Natural killer cell (primary cell): ENCODE measurements at regions not wholly inside any gene's neighbourhood (a gene's known extent, or its start where the extent isn't known, plus 50 kb on each side); places are given as distances from the start of the nearest gene placed in this dataset.
"Not testable (repeated sequence)": the region's sequence is repeated elsewhere in the genome, so short reads cannot be mapped to it uniquely, and the experiment has no call there.

Source experiments
- ATAC-seq, 3 donors: fragments of 150-1000 bp in 2 of 3; fragments of 200-7000 bp in 1 of 3; cut with Tn5 transposase; 1 replicate in 1 of 3; 2 replicates in 2 of 3; pipeline ENCODE4 v1.10.0; 2021; ENCODE audit warnings: mild to moderate bottlenecking in 2 of 3, moderate library complexity in 2 of 3
- DNase-seq, 2 donors: peaks; one replicate each; pipeline versions ENCODE4 v3.0.0 to v3.0.0-alpha.2; 2013 to 2021; ENCODE audit warnings: mixed read lengths in 1 of 2
- H3K27ac ChIP-seq: one replicate; pipeline ENCODE4 v1.5.1; 2013; ENCODE audit warnings: mild to moderate bottlenecking, low read length
- H3K27me3 ChIP-seq: one replicate; pipeline ENCODE4 v1.6.1; 2013; ENCODE audit warnings: low read length; ENCODE audit not compliant: control insufficient read depth, insufficient read depth
- H3K36me3 ChIP-seq: one replicate; pipeline ENCODE4 v1.6.1; 2013; ENCODE audit warnings: low read length; ENCODE audit not compliant: control insufficient read depth, insufficient read depth
- H3K4me1 ChIP-seq: one replicate; pipeline ENCODE4 v1.6.1; 2013; ENCODE audit warnings: low read length; ENCODE audit not compliant: control insufficient read depth, insufficient read depth
- H3K4me3 ChIP-seq: one replicate; pipeline ENCODE4 v1.5.1; 2013; ENCODE audit warnings: low read length
- H3K9me3 ChIP-seq: one replicate; pipeline ENCODE4 v1.6.1; 2013; ENCODE audit warnings: low read length; ENCODE audit not compliant: control insufficient read depth, insufficient read depth
- H3K27ac Mint-ChIP-seq, 2 donors: one replicate each; pipeline ENCODE4 v1.8.0; 2022; ENCODE audit warnings: mild to moderate bottlenecking in 2 of 2, mixed read lengths in 2 of 2, moderate library complexity in 1 of 2
- H3K27me3 Mint-ChIP-seq, 2 donors: one replicate each; pipeline ENCODE4 v1.8.0; 2022; ENCODE audit warnings: low read depth in 2 of 2, mixed read lengths in 2 of 2
- H3K36me3 Mint-ChIP-seq: one replicate; pipeline ENCODE4 v1.8.0; 2022; ENCODE audit warnings: mixed read lengths
- H3K4me1 Mint-ChIP-seq, 2 donors: one replicate each; pipeline ENCODE4 v1.8.0; 2022; ENCODE audit warnings: mixed read lengths in 2 of 2
- H3K4me3 Mint-ChIP-seq: one replicate; pipeline ENCODE4 v1.8.0; 2022; ENCODE audit warnings: mild to moderate bottlenecking, moderate library complexity, mixed read lengths
- H3K9me3 Mint-ChIP-seq, 2 donors: one replicate each; pipeline ENCODE4 v1.8.0; 2022; ENCODE audit warnings: mixed read lengths in 2 of 2
- WGBS: methylation state at CpG from one replicate; pipeline ENCODE4 v1.1.7; 2013; ENCODE audit warnings: missing lambda C conversion rate; ENCODE audit not compliant: insufficient coverage; 5-methylcytosine and 5-hydroxymethylcytosine counted together
- intact Hi-C: fragments of 100-400 bp; cut with micrococcal nuclease; formaldehyde crosslinking; loops from one replicate; pipeline ENCODE4 v1.14.2; 2022
- TF ChIP-seq, protein P1 (sequence below): fragments of 200-600 bp; IDR thresholded peaks from one replicate; pipeline ENCODE4 v1.8.0; 2022; ENCODE audit warnings: antibody characterized with exemption

DNA sequence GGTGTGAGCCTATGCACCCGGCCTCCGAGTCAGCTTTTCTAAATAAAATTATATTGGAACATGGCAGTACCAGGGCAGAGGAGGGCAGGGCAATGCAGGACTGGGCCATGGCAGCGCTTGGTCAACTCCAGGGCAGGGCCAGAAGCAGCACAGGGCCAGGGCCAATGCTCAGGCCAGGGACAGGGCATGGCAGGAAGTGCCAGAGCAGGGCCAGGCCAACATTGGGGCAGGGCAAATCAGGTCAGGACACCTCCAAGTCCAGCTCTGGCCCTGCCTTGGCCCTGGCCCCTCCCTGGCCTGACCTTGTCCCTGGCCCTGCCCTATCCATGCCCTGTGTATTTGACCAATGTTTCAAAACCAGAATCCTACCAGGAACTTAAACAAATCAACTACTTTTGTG, 156.1 kb downstream of the LIPI start:
- peaks cover 0 to 6% of the 10 kb centered on the region in 2 donors for H3K4me1 Mint-ChIP-seq
- Histone ChIP-seq H3K4me1 (no peaks in the 10 kb centered on the region), H3K9me3 (peaks cover 3% of the 10 kb centered on the region), H3K4me3 (no peak overlapping the region), H3K36me3 (no peaks in the 10 kb centered on the region), H3K27me3 (no peaks in the 10 kb centered on the region), H3K27ac (no peak overlapping the region)
- H3K27me3 Mint-ChIP-seq, result no peaks in the 10 kb centered on the region
- ATAC-seq (no peak), DNase-seq (no peak)
- intact Hi-C loops, result no loop called here
- TF ChIP-seq, protein P1, sequence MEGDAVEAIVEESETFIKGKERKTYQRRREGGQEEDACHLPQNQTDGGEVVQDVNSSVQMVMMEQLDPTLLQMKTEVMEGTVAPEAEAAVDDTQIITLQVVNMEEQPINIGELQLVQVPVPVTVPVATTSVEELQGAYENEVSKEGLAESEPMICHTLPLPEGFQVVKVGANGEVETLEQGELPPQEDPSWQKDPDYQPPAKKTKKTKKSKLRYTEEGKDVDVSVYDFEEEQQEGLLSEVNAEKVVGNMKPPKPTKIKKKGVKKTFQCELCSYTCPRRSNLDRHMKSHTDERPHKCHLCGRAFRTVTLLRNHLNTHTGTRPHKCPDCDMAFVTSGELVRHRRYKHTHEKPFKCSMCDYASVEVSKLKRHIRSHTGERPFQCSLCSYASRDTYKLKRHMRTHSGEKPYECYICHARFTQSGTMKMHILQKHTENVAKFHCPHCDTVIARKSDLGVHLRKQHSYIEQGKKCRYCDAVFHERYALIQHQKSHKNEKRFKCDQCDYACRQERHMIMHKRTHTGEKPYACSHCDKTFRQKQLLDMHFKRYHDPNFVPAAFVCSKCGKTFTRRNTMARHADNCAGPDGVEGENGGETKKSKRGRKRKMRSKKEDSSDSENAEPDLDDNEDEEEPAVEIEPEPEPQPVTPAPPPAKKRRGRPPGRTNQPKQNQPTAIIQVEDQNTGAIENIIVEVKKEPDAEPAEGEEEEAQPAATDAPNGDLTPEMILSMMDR, result no peak
- WGBS, result 96% methylated on average over 3 of the region's 3 CpGs
- no peaks in the 10 kb centered on the region for H3K36me3 Mint-ChIP-seq
- peaks cover 0 to 2% of the 10 kb centered on the region in 2 donors for H3K9me3 Mint-ChIP-seq
- H3K27ac Mint-ChIP-seq, result no peak overlapping the region
- no peak overlapping the region for H3K4me3 Mint-ChIP-seq

- Histone ChIP-seq H3K9me3 (peaks cover 3% of the 10 kb centered on the region), H3K27me3 (no peaks in the 10 kb centered on the region), H3K36me3 (no peaks in the 10 kb centered on the region), H3K4me1 (no peaks in the 10 kb centered on the region), H3K4me3 (no peak overlapping the region), H3K27ac (no peak overlapping the region)
- no peaks in the 10 kb centered on the region for H3K27me3 Mint-ChIP-seq
- no peak overlapping the region for H3K4me3 Mint-ChIP-seq
- H3K36me3 Mint-ChIP-seq, result no peaks in the 10 kb centered on the region
- WGBS, result no CpG with 5 or more reads among the region's 1 CpG
- no peaks in the 10 kb centered on the region for H3K4me1 Mint-ChIP-seq
- H3K9me3 Mint-ChIP-seq, result peaks cover 0 to 2% of the 10 kb centered on the region in 2 donors
- no peak for ATAC-seq
- no peak overlapping the region for H3K27ac Mint-ChIP-seq
- intact Hi-C loops, result no loop called here
- no peak for DNase-seq
- TF ChIP-seq, protein P1, result no peak
These were observed 160.6 kb downstream of the LIPI start for GRCh38 chr21:14050121-14050520.

GRCh38 chr21:14046401-14046800, 164.4 kb downstream of the LIPI start:
- no peak for DNase-seq
- Histone ChIP-seq H3K4me1 (no peaks in the 10 kb centered on the region), H3K27me3 (no peaks in the 10 kb centered on the region), H3K27ac (no peak overlapping the region), H3K4me3 (no peak overlapping the region), H3K9me3 (no peaks in the 10 kb centered on the region), H3K36me3 (no peaks in the 10 kb centered on the region)
- H3K4me3 Mint-ChIP-seq, result no peak overlapping the region
- H3K27ac Mint-ChIP-seq, result no peak overlapping the region
- ATAC-seq, result no peak
- TF ChIP-seq, protein P1, result no peak
- peaks cover 0 to 2% of the 10 kb centered on the region in 2 donors for H3K9me3 Mint-ChIP-seq
- H3K4me1 Mint-ChIP-seq, result no peaks in the 10 kb centered on the region
- intact Hi-C loops, result no loop called here
- H3K36me3 Mint-ChIP-seq, result no peaks in the 10 kb centered on the region
- no peaks in the 10 kb centered on the region for H3K27me3 Mint-ChIP-seq

DNA sequence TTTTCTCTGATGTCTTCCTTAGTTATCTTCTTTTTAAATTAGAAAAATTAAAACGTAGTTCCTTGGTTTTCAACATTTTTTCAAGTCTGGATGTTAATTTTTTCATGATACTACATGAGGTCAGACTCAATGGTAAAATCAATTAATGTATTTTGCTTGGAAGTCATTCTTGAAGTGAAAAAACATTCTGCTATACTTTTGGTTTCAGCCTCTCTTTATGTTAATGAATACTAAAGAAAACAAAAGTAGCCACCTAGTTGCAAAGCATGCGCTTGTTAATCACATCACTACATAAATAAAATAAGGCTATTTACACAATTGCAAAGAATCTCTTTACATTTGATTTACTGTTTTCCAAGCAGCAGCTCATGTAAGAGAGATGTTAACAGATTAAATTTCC, 170.4 kb downstream of the LIPI start:
- Mint-ChIP-seq H3K27ac (no peak overlapping the region), H3K4me1 (no peaks in the 10 kb centered on the region), H3K36me3 (no peaks in the 10 kb centered on the region), H3K27me3 (no peaks in the 10 kb centered on the region), H3K9me3 (no peaks in the 10 kb centered on the region), H3K4me3 (no peak overlapping the region)
- H3K27ac ChIP-seq, result no peak overlapping the region
- TF ChIP-seq, protein P1, result no peak
- ATAC-seq, result no peak
- WGBS, result 100% methylated on average over 1 of the region's 2 CpGs
- no peak overlapping the region for H3K4me3 ChIP-seq
- H3K36me3 ChIP-seq, result no peaks in the 10 kb centered on the region
- DNase-seq, result no peak
- no peaks in the 10 kb centered on the region for H3K27me3 ChIP-seq
- no peaks in the 10 kb centered on the region for H3K4me1 ChIP-seq
- H3K9me3 ChIP-seq, result no peaks in the 10 kb centered on the region
- intact Hi-C loops, result no loop called here

GRCh38 chr21:14028619-14029018, 182.1 kb downstream of the LIPI start:
- H3K9me3 ChIP-seq, H3K36me3 Mint-ChIP-seq, H3K4me1 Mint-ChIP-seq, DNase-seq, H3K27me3 Mint-ChIP-seq, ATAC-seq, intact Hi-C loops, H3K4me1 ChIP-seq, H3K36me3 ChIP-seq, H3K27ac ChIP-seq, H3K4me3 ChIP-seq, H3K27me3 ChIP-seq, H3K9me3 Mint-ChIP-seq: not testable (repeated sequence)
- WGBS, result 97% methylated on average over 2 of the region's 2 CpGs
- H3K27ac Mint-ChIP-seq, result peak overlapping the region in 1 of 2 donors; percentile 31
- H3K4me3 Mint-ChIP-seq, result peak overlapping the region; percentile 72
